IMR-90 (cell line): ENCODE measurements at regions not wholly inside any gene's neighbourhood (a gene's known extent, or its start where the extent isn't known, plus 50 kb on each side); places are given as distances from the start of the nearest gene placed in this dataset.

ENCODE experiments used
- ATAC-seq: fragments of 200-7000 bp; cut with Tn5 transposase; 2 replicates; pipeline ENCODE4 v1.9.1; 2020; ENCODE audit warnings: low read depth, mild to moderate bottlenecking, moderate library complexity
- BruUV-seq: library from RNA; stranded (reverse); fragments of 400-500 nt; replicated peaks from 2 replicates; lab custom pipeline; 2021; lab: Mats Ljungman, UMichigan
- CTCF ChIA-PET: fragments of 300-600 bp; formaldehyde crosslinking; extraction: SDS; loops from one replicate; lab custom pipeline; 2021; ENCODE audit warnings: antibody characterized with exemption; lab: Yijun Ruan, JAX
- POLR2A ChIA-PET: fragments of 300-600 bp; sonication (Branson Sonifier 250); formaldehyde crosslinking; loops from one replicate; lab custom pipeline; 2022; ENCODE audit warnings: antibody characterized with exemption; ENCODE audit not compliant: unreplicated experiment; lab: Charles Lee
- DNase-seq: peaks from one replicate; pipeline ENCODE4 v3.0.0; 2013
- H2AFZ ChIP-seq: replicated peaks from 2 replicates; pipeline ENCODE3; 2013; ENCODE audit warnings: low read length, mild to moderate bottlenecking; ENCODE audit not compliant: poor library complexity
- H2AK5ac ChIP-seq: 2 replicates; pipeline ENCODE4 v1.6.1; 2013; ENCODE audit warnings: low read depth, low read length, inconsistent platforms
- H2AK9ac ChIP-seq: replicated peaks from 2 replicates; pipeline ENCODE3; 2013; ENCODE audit warnings: mild to moderate bottlenecking, low read depth, low read length, moderate library complexity; ENCODE audit not compliant: poor library complexity
- H2BK120ac ChIP-seq: 2 replicates; pipeline ENCODE4 v1.6.1; 2013; ENCODE audit warnings: low read depth, low read length, inconsistent platforms
- H2BK15ac ChIP-seq: 3 replicates; pipeline ENCODE4 v1.6.1; 2013; ENCODE audit warnings: low read depth, low read length, inconsistent platforms
- H2BK20ac ChIP-seq: 2 replicates; pipeline ENCODE4 v1.6.1; 2013; ENCODE audit warnings: low read depth, mild to moderate bottlenecking, inconsistent platforms, low read length, moderate library complexity
- H2BK5ac ChIP-seq: 2 replicates; pipeline ENCODE4 v1.6.1; 2013; ENCODE audit warnings: mild to moderate bottlenecking, low read depth, low read length, inconsistent platforms; ENCODE audit not compliant: poor library complexity, severe bottlenecking
- H3K14ac ChIP-seq: replicated peaks from 2 replicates; pipeline ENCODE4 v1.6.1; 2013; ENCODE audit warnings: low read depth, low read length, inconsistent platforms
- H3K18ac ChIP-seq: 2 replicates; pipeline ENCODE4 v1.6.1; 2013; ENCODE audit warnings: low read depth, low read length, control low read depth
- H3K23ac ChIP-seq: 2 replicates; pipeline ENCODE4 v1.6.1; 2013; ENCODE audit warnings: low read depth, low read length, inconsistent platforms
- H3K27ac ChIP-seq: 2 replicates; pipeline ENCODE4 v1.5.1; 2013; ENCODE audit warnings: mild to moderate bottlenecking, control low read depth, low read length; ENCODE audit not compliant: insufficient read depth
- H3K27me3 ChIP-seq: 2 replicates; pipeline ENCODE4 v1.6.1; 2013; ENCODE audit warnings: low read length; ENCODE audit not compliant: control insufficient read depth, insufficient read depth
- H3K36me3 ChIP-seq: 2 replicates; pipeline ENCODE4 v1.6.1; 2013; ENCODE audit warnings: low read length, mixed read lengths; ENCODE audit not compliant: control insufficient read depth, insufficient read depth
- H3K4ac ChIP-seq: 2 replicates; pipeline ENCODE4 v1.6.1; 2013; ENCODE audit warnings: low read depth, low read length, inconsistent platforms
- H3K4me1 ChIP-seq: 2 replicates; pipeline ENCODE4 v1.6.1; 2013; ENCODE audit warnings: low read length, mixed read lengths; ENCODE audit not compliant: control insufficient read depth, insufficient read depth
- H3K4me2 ChIP-seq: 2 replicates; pipeline ENCODE4 v1.6.1; 2013; ENCODE audit warnings: low read depth, mild to moderate bottlenecking, control low read depth, low read length, moderate library complexity
- H3K4me3 ChIP-seq: 2 replicates; pipeline ENCODE4 v1.5.1; 2013; ENCODE audit warnings: low read depth, mild to moderate bottlenecking, control low read depth, low read length, moderate library complexity; ENCODE audit not compliant: insufficient read depth
- H3K56ac ChIP-seq: 2 replicates; pipeline ENCODE4 v1.6.1; 2013; ENCODE audit warnings: low read length, inconsistent platforms; ENCODE audit not compliant: insufficient read depth; ENCODE audit errors: extremely low read depth
- H3K79me1 ChIP-seq, 2 experiments: 2 replicates each; pipeline ENCODE4 v1.6.1; 2013; ENCODE audit warnings: low read length in 2 of 2, inconsistent platforms in 1 of 2, low read depth in 1 of 2
- H3K9ac ChIP-seq: 2 replicates; pipeline ENCODE4 v1.6.1; 2013; ENCODE audit warnings: low read depth, low read length, control low read depth
- H3K9me1 ChIP-seq: 2 replicates; pipeline ENCODE4 v1.6.1; 2013; ENCODE audit warnings: low read length, inconsistent platforms; ENCODE audit not compliant: insufficient read depth
- H3K9me3 ChIP-seq: 2 replicates; pipeline ENCODE4 v1.6.1; 2013; ENCODE audit warnings: low read length; ENCODE audit not compliant: control insufficient read depth, insufficient read depth
- H4K20me1 ChIP-seq: 2 replicates; pipeline ENCODE4 v1.6.1; 2013; ENCODE audit warnings: low read length, inconsistent platforms; ENCODE audit not compliant: insufficient read depth
- H4K5ac ChIP-seq: 2 replicates; pipeline ENCODE4 v1.6.1; 2013; ENCODE audit warnings: mild to moderate bottlenecking, low read depth, low read length, control low read depth
- H4K8ac ChIP-seq, 2 experiments: 2 replicates each; pipeline ENCODE4 v1.6.1; 2013; ENCODE audit warnings: low read depth in 2 of 2, low read length in 2 of 2, control low read depth in 1 of 2, inconsistent platforms in 1 of 2
- H4K91ac ChIP-seq: 2 replicates; pipeline ENCODE4 v1.6.1; 2013; ENCODE audit warnings: low read depth, low read length, inconsistent platforms; ENCODE audit not compliant: insufficient read depth
- CEBPB ChIP-seq: IDR thresholded peaks from 2 replicates; pipeline ENCODE4 v1.6.1; 2012; ENCODE audit warnings: low read depth, low read length, improper control_type of control experiment
- FOS ChIP-seq: fragments of 150-350 bp; IDR thresholded peaks from 2 replicates; pipeline ENCODE4 v1.6.1; 2016; ENCODE audit warnings: low read depth, low read length
- MAFK ChIP-seq: IDR thresholded peaks from 2 replicates; pipeline ENCODE4 v1.6.1; 2012; ENCODE audit warnings: low read depth, low read length, improper control_type of control experiment
- MAZ ChIP-seq: IDR thresholded peaks from 2 replicates; pipeline ENCODE4 v1.6.1; 2012; ENCODE audit warnings: low read depth, mild to moderate bottlenecking, low read length, improper control_type of control experiment, moderate library complexity, borderline replicate concordance
- RCOR1 ChIP-seq: IDR thresholded peaks from 2 replicates; pipeline ENCODE4 v1.6.1; 2012; ENCODE audit warnings: mild to moderate bottlenecking, low read length, improper control_type of control experiment; ENCODE audit not compliant: insufficient replicate concordance
- RFX5 ChIP-seq: IDR thresholded peaks from 2 replicates; pipeline ENCODE4 v1.8.0; 2012; ENCODE audit warnings: low read depth, mild to moderate bottlenecking, low read length, moderate library complexity
- SMC3 ChIP-seq: fragments of 150-350 bp; IDR thresholded peaks from 2 replicates; pipeline ENCODE4 v1.6.1; 2016; ENCODE audit warnings: low read depth, mild to moderate bottlenecking, antibody characterized with exemption, low read length, moderate library complexity
- USF2 ChIP-seq: fragments of 150-350 bp; IDR thresholded peaks from 2 replicates; pipeline ENCODE4 v1.6.1; 2017; ENCODE audit warnings: mild to moderate bottlenecking, antibody characterized with exemption, low read length, low read depth
- WGBS, 2 experiments: methylation state at CpG; one replicate each; pipeline versions ENCODE4 v1.1.5 to v1.1.7; 2013; ENCODE audit warnings: missing lambda C conversion rate in 2 of 2; ENCODE audit not compliant: insufficient read length in 1 of 2; ENCODE audit errors: extremely low coverage in 2 of 2; 5-methylcytosine and 5-hydroxymethylcytosine counted together
- dilution Hi-C: fragments of 300-500 bp; cut with HindIII; formaldehyde crosslinking; loops from one replicate; pipeline ENCODE4 v1.14.3; 2018; ENCODE audit warnings: low sequenced_read_pairs; ENCODE audit not compliant: unreplicated experiment
- in situ Hi-C: fragments of 300-500 bp; cut with MboI; formaldehyde crosslinking; loops from 3 replicates; pipeline ENCODE4 v1.14.3; 2019; ENCODE audit warnings: low sequenced_read_pairs, inconsistent platforms, mixed read lengths
- intact Hi-C: fragments of 100-400 bp; cut with micrococcal nuclease; formaldehyde crosslinking; loops from 2 replicates; pipeline ENCODE4 v1.10.0; 2022

DNA sequence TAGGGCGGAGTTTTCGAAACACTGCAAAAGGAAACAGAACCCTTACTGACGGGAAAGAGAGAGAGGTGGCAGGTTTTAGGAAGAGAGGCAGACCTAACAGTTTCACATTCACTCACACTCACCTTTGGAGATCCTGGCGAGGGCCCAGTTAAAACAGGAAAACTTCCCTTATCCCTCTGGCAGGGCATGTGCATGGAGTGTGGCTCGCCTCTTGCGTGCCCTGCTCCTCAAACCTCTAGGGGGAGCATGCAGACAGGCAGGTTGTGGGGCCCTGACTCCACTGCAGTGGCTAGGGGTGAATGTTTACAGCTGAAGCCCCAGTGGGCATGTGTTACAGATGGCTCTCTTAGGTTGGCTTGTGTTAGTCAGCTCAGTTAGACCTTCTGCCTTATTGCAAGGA is 451.5 kb downstream of the UBE2NL start:
- no peak overlapping the region for H2BK15ac ChIP-seq
- H3K18ac ChIP-seq: no peak overlapping the region
- no peak overlapping the region for H3K56ac ChIP-seq
- no peak overlapping the region for H3K23ac ChIP-seq
- H3K36me3 ChIP-seq: no peaks in the 10 kb centered on the region
- intact Hi-C loops (no loop called here), dilution Hi-C loops (no loop called here), in situ Hi-C loops (no loop called here)
- ATAC-seq (no peak), DNase-seq (no peak)
- H4K5ac ChIP-seq: no peak overlapping the region
- H2AFZ ChIP-seq: no peak overlapping the region
- H2AK9ac ChIP-seq: no peak overlapping the region
- no peak overlapping the region for H2BK20ac ChIP-seq
- H3K9ac ChIP-seq: no peak overlapping the region
- no peak overlapping the region for H2AK5ac ChIP-seq
- POLR2A ChIA-PET: no interaction called here
- no peaks in the 10 kb centered on the region for H3K79me1 ChIP-seq
- CTCF ChIA-PET: no interaction called here
- no peak overlapping the region for H3K4me2 ChIP-seq
- H2BK120ac ChIP-seq: no peak overlapping the region
- H3K4ac ChIP-seq: no peak overlapping the region
- no peak overlapping the region for H4K8ac ChIP-seq
- no peak overlapping the region for H3K4me3 ChIP-seq
- no peaks in the 10 kb centered on the region for H3K4me1 ChIP-seq
- TF ChIP-seq MAFK: no peak
- no peak for TF ChIP-seq RCOR1
- no peak for TF ChIP-seq SMC3
- TF ChIP-seq FOS: no peak
- no peak for TF ChIP-seq CEBPB
- TF ChIP-seq RFX5: no peak
- no peak for TF ChIP-seq USF2
- no peak for TF ChIP-seq MAZ
- H3K27me3 ChIP-seq: no peaks in the 10 kb centered on the region
- no peak overlapping the region for H4K91ac ChIP-seq
- H3K9me3 ChIP-seq: peaks cover 9% of the 10 kb centered on the region
- H2BK5ac ChIP-seq: no peak overlapping the region
- no peak overlapping the region for H3K27ac ChIP-seq
- no peaks in the 10 kb centered on the region for H3K9me1 ChIP-seq
- BruUV-seq: no TSS peak
- WGBS, 2 experiments: no CpG with 5 or more reads among the region's 6 CpGs
- H4K20me1 ChIP-seq: no peaks in the 10 kb centered on the region
- no peak overlapping the region for H3K14ac ChIP-seq
